Astrocyte of the spinal cord (primary cell): ENCODE measurements at regions not wholly inside any gene's neighbourhood (a gene's known extent, or its start where the extent isn't known, plus 50 kb on each side); places are given as distances from the start of the nearest gene placed in this dataset.
A peak's percentile ranks its signal among the peaks of the same experiment; 100 is the strongest.

Experiments
- DNase-seq: peaks from one replicate; pipeline ENCODE4 v3.0.0; 2011; ENCODE audit warnings: low read depth, low spot score
- H3K4me3 ChIP-seq: 2 replicates; pipeline ENCODE4 v1.5.1; 2011; ENCODE audit warnings: low read depth, mild to moderate bottlenecking, low read length, moderate library complexity
- in situ Hi-C: cut with HindIII; loops from 2 replicates; pipeline ENCODE4 v1.10.0; 2017; ENCODE audit warnings: low sequenced_read_pairs
- TF ChIP-seq, protein P1 (sequence below): IDR thresholded peaks from 2 replicates; pipeline ENCODE4 v1.5.1; 2012; ENCODE audit warnings: low read depth, mild to moderate bottlenecking, low read length, inconsistent platforms

DNA sequence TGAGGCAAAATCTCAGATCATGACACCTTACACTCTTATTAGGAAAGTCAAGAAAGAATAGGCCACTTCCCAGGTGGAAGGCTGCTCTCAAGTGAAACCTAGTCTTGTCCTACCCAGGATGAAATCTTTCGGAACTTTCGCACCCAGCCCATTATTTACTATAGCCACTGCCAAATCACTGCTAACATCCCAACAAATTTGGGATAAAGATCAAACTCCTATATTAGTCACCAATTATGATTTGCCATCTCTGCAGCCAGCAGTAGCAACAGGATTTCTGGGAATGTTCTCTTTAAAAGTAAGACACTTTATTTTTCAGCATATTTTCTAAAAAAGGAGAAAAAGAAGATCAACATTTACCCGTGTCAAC, 224.6 kb downstream of the GAS1 start:
- TF ChIP-seq, protein P1, sequence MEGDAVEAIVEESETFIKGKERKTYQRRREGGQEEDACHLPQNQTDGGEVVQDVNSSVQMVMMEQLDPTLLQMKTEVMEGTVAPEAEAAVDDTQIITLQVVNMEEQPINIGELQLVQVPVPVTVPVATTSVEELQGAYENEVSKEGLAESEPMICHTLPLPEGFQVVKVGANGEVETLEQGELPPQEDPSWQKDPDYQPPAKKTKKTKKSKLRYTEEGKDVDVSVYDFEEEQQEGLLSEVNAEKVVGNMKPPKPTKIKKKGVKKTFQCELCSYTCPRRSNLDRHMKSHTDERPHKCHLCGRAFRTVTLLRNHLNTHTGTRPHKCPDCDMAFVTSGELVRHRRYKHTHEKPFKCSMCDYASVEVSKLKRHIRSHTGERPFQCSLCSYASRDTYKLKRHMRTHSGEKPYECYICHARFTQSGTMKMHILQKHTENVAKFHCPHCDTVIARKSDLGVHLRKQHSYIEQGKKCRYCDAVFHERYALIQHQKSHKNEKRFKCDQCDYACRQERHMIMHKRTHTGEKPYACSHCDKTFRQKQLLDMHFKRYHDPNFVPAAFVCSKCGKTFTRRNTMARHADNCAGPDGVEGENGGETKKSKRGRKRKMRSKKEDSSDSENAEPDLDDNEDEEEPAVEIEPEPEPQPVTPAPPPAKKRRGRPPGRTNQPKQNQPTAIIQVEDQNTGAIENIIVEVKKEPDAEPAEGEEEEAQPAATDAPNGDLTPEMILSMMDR, result no peak
- in situ Hi-C loops, result no loop called here
- no peak overlapping the region for H3K4me3 ChIP-seq
- DNase-seq, result no peak

DNA sequence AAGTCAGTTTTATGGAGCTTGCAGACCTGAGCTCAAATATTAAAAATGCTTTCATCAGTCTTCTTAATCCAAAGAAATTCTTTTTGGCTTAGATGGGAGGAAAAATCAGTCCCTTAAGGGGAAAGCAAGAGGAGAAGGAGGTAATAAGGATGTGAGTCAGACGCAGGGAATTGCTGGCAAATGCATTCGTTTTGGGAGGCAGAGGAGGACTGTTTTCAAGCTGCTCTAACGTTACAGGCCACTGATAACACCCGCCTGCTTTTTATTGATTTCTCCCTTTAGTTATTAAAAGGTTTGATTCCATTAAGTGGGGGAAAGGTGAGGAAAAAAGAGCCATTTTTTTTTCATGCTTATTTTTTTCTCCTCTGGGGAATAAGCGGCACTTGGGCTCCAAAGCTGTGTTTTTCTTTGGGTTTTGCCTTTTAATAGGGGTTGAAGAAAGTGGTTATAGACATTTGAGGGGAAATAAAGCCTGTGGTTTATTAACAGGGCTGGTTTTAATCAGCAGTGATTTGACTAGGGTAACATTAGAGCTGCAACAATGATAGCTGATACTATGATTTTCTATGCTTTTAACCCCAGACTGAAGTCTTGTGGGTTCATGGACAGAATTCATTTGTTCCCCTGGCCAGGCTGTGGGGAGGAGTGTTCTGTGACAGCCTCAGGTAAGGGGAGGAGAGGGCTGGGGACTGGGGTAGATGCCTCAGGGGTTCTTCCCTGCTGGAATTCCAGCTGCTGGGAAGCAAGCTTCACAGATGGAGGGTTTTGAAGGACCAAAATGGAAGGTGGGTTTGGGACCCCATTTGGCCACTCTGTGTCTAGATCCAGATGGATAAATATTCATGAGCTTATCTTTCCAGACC, 225.2 kb downstream of the GAS1 start:
- DNase-seq, result peak; percentile 87
- in situ Hi-C loops, result no loop called here
- TF ChIP-seq, protein P1, result no peak
- H3K4me3 ChIP-seq, result no peak overlapping the region

- no peak overlapping the region for H3K4me3 ChIP-seq
- TF ChIP-seq, protein P1, result no peak
- DNase-seq, result no peak
- in situ Hi-C loops, result no loop called here
Observed at GRCh38 chr9:86721226-86721781, 226.0 kb downstream of the GAS1 start.

DNA sequence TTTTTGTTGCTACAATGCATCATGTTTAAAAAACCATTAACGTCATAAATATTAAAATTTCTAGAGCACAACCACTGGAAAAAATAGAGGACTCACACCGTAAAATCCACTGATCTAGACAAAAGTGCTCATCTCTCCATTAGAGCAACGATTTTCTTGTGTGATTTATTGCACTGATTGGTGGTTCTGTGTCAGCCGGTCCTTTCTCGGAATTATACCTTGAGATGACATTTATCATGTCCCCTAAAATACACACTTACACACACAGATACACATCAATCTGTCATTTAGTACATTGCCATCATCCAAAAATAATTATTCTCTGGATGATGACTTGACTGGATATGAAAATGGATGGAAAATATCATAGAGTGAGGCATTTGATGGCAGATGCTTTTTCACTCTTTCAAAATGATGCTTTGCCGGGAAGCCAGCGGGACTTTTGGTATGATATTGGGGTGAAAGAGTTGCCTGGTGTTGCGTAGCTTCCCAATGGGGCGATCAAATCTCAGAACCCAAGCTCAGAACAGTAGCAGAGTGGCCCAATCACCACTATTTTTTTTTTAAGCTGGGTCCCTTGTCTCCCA, 226.6 kb downstream of the GAS1 start:
- no peak overlapping the region for H3K4me3 ChIP-seq
- no peak for DNase-seq
- TF ChIP-seq, protein P1, result no peak
- in situ Hi-C loops, result no loop called here

DNA sequence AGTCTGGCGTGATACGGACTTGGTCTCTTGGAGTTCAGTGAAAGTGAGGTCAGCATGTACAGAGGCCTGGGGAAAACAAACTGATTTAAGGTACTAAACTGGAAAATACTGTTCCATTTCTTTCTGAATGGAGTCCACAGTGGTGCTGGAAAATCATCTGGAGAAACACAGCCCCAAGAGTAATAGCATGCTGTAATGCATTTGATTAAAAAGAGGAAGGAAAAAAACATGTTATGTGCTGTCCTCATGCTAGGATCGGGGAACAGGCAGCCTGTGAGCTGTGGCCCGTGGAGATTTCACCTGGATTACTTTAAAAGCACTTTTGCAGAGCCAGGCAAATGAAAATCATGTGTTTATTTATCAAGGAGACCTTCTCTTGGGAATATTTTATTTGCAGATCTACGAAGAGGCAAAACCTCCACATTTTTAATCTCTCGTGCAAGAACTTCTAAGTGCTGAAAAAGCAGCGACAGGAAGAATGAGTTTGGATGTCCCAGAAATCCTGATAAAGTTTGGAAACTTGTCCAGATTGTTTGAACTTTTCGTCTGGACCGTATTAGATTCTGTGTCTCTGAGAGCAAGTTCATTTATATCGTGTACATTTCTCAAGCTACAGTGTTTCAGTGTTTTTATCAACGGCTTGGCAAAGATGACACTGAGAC, 228.8 kb downstream of the GAS1 start:
- no peak overlapping the region for H3K4me3 ChIP-seq
- in situ Hi-C loops, result no loop called here
- DNase-seq, result no peak
- TF ChIP-seq, protein P1, result no peak

DNA sequence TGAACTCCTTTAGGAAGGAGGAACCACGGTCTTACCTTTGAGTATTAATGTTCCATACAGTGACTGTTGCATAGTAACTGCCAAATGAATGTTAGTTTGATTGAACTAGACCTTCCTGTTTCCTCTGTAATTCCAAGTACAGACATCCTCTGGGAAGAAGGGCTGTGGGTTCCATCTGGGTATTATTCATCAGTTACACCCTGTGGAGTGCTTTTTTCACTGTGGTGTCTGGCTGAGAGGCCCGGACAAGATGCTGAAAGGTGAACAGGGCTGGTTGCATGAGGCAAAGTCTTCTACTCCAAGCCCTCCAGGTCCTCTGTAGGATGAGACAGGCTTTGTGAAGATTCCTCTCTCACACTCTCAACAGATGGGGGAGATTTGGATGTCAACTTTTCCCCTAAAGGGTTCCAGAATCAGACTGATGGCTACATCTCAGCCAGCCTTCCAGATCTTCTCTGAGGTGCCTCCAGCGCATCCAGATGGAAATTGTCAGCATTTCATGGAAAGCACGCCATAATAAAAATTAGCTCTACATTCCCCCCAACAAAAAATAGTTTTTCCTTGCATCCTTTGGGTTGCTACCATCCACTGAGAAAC, 230.9 kb downstream of the GAS1 start:
- peak; percentile 26 for DNase-seq
- TF ChIP-seq, protein P1, result no peak
- in situ Hi-C loops, result no loop called here
- no peak overlapping the region for H3K4me3 ChIP-seq
